HUES48 (cell line): ENCODE measurements at regions not wholly inside any gene's neighbourhood (a gene's known extent, or its start where the extent isn't known, plus 50 kb on each side); places are given as distances from the start of the nearest gene placed in this dataset.

Source experiments
- H3K27ac ChIP-seq: one replicate; pipeline ENCODE4 v1.7.0; 2013; ENCODE audit warnings: low read depth, low read length, inconsistent platforms
- H3K27me3 ChIP-seq: 2 replicates; pipeline ENCODE4 v1.6.1; 2013; ENCODE audit warnings: mild to moderate bottlenecking, low read length; ENCODE audit not compliant: control insufficient read depth, insufficient read depth
- H3K36me3 ChIP-seq: 2 replicates; pipeline ENCODE4 v1.6.1; 2013; ENCODE audit warnings: low read length; ENCODE audit not compliant: control insufficient read depth, insufficient read depth
- H3K4me1 ChIP-seq: 2 replicates; pipeline ENCODE4 v1.6.1; 2013; ENCODE audit warnings: mild to moderate bottlenecking, low read length; ENCODE audit not compliant: control insufficient read depth, insufficient read depth
- H3K4me3 ChIP-seq: 2 replicates; pipeline ENCODE4 v1.5.1; 2013; ENCODE audit warnings: mild to moderate bottlenecking, low read depth, low read length
- H3K9ac ChIP-seq: 2 replicates; pipeline ENCODE4 v1.6.1; 2013; ENCODE audit warnings: mild to moderate bottlenecking, low read depth, low read length, moderate library complexity
- H3K9me3 ChIP-seq: 2 replicates; pipeline ENCODE4 v1.6.1; 2013; ENCODE audit warnings: low read length; ENCODE audit not compliant: control insufficient read depth, insufficient read depth

DNA sequence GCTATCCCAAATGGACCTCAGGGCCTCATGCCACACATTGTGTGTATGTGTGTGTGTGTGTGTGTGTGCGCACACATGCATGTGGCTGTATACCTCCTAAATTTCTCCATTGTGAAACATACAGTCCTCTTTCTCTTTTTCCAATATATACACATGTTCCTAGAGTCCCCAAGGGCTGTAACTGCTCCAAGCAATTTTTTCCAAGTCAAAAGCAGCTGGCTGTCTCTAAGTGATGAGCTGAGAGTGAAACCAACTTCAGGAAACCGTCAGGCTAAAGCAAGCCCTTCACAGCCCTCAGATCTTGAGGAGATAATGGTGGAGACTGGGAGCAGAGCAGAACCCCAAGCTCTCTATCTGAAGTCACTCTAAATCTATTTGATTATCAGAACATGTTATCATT is 496.1 kb upstream of the DIPK2B start:
- no peaks in the 10 kb centered on the region for H3K27me3 ChIP-seq
- no peak overlapping the region for H3K27ac ChIP-seq

DNA sequence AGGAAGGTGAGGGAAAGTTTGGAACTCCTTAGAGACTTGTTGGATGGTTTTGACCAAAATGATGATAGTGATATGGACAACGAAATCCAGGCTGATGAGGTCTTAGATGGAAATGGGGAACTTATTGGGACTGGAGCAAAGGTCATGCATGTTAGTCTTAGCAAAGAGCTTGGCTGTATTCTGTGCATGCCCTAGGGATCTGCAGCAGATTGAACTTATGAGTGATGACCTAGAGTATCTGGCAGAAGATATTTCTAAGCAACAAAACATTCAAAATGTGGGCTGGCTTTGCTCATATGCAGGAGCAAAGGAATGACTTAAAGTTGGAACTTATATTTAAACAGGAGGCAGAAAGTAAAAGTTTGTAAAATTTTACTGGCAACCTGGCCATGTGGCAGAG is 489.3 kb upstream of the DIPK2B start:
- Histone ChIP-seq H3K9ac (no peak overlapping the region), H3K4me1 (no peaks in the 10 kb centered on the region), H3K9me3 (no peaks in the 10 kb centered on the region), H3K27me3 (no peaks in the 10 kb centered on the region), H3K4me3 (no peak overlapping the region), H3K27ac (no peak overlapping the region), H3K36me3 (no peaks in the 10 kb centered on the region)

More for the DNA sequence above, 496.1 kb upstream of the DIPK2B start:
- Histone ChIP-seq H3K9ac (no peak overlapping the region), H3K4me1 (no peaks in the 10 kb centered on the region), H3K36me3 (no peaks in the 10 kb centered on the region), H3K4me3 (no peak overlapping the region), H3K9me3 (no peaks in the 10 kb centered on the region)

DNA sequence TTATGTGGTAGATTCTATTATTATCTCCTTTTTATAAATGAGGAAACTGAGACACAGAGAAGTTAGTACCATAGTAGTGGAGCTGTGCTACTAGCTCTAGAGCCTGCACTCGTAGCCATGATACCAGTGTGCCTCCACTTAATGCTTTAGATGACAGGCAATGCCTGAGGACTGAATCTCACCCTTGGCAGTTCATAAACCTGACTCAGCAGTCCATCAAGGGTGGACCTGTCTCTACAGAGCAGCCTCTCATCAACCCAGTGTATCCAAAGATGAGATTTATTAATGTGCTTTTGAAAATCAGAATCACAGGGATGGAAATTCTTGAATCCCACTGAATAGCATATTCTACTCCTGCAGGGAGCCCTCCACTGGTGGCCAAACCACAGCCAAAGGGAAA is 483.2 kb upstream of the DIPK2B start:
- Histone ChIP-seq H3K9ac (no peak overlapping the region), H3K36me3 (no peaks in the 10 kb centered on the region), H3K4me1 (no peaks in the 10 kb centered on the region), H3K27me3 (no peaks in the 10 kb centered on the region), H3K9me3 (no peaks in the 10 kb centered on the region), H3K27ac (no peak overlapping the region), H3K4me3 (no peak overlapping the region)

DNA sequence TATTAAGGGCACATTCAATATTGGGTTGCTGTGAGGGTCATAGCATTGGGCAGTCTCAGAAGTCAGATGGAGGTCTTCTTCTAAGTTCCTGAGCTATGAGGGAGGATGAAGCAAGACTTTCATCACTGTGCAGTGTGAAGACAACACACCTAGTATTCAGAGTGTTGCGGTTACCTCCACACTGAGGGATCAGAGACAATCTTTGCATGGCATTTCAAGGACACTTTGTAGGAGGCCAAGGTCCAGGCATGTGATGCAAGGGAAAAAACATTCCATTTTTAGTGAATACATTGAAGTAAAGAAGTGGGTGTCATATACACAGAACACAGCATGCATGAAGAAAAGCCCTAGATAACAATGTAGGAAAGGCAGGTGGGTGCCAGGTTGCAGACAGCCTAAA is 481.2 kb upstream of the DIPK2B start:
- no peak overlapping the region for H3K27ac ChIP-seq
- H3K9ac ChIP-seq, result no peak overlapping the region
- no peaks in the 10 kb centered on the region for H3K27me3 ChIP-seq
- H3K4me1 ChIP-seq, result no peaks in the 10 kb centered on the region
- no peak overlapping the region for H3K4me3 ChIP-seq
- H3K9me3 ChIP-seq, result no peaks in the 10 kb centered on the region
- H3K36me3 ChIP-seq, result no peaks in the 10 kb centered on the region

DNA sequence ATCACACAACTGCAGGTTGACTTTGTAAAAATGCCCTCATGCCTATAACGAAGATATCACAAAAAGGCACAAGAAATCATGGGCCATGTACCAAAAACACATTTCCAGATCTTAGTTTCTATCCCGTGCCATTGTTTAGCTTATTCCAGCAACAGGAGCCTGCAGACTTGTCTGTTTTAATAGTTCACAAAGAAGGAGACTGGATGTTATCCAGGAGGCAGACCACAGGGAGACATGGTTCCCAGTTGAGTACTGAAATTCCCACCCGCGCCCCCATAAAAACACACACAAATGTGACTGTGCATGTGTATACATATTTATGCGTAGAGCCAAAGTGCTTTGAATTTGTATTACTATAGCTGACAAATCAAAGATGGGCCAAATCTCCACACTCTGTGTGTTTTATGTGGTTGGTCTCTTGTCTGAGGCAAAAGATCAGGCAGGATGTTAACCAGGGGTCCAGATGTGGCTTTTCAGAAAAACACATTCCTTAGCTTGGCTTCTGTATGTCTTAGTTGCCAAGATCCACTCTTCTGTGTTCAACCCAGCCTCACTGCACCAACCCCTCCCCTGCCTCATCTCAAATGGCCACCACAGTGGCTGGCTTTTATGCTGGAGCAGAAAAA is 469.2 kb upstream of the DIPK2B start:
- no peak overlapping the region for H3K27ac ChIP-seq
- no peaks in the 10 kb centered on the region for H3K27me3 ChIP-seq
- H3K9ac ChIP-seq, result no peak overlapping the region
- no peak overlapping the region for H3K4me3 ChIP-seq
- no peaks in the 10 kb centered on the region for H3K9me3 ChIP-seq
- H3K4me1 ChIP-seq, result no peaks in the 10 kb centered on the region
- no peaks in the 10 kb centered on the region for H3K36me3 ChIP-seq

DNA sequence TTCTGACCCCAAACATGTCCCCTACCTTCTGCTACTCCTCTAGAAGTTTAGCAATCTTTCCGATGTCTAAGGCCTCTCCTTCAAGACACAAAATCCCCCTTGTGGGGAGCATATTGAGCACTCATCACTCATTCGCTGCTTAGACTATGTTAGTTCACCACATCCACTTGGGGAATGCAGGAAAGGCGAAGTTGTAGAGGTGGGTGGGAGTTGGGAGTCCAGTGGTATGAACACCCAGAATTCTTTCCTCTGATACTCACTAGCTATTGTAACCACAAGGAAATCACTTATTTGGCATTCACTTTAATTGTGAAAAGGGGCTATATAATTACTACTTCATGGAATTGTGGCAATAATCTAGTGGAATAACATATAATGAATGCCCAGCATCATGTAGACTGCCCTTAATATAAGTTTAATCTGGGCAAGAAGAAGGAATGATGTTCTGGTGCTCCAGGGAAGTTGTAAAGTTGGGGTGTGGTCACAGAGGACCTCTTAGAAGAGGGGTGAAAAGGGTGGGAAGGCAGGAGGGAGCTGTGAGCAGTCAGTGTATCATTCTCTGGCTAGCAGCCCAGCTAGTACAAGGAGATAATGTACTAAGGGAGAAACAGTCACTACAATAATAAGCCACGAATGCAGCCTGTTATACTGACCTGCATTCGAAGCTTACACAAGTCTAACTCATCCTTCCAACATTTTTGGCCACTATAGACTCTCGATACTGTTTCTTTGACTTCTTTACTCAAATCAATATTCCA is 468.2 kb upstream of the DIPK2B start:
- no peak overlapping the region for H3K9ac ChIP-seq

DNA sequence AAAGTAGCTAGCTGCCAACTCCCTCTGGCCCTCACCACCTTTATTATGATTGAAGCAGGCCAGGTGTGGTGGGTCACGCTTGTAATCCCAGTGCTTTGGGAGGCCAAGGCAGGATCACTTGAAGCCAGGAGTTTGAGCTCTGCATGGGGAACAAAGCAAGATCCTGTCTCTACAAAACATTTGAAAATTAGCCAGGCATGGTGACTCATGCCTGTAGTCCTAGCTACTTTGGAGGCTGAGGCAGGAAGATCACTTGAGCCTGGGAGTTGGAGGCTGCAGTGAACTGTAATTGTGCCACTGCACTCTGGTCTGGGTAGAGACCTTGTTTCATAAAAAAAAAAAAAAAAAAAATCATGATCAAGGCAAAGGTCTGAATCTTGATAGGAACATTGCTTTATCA is 467.0 kb upstream of the DIPK2B start:
- no peak overlapping the region for H3K27ac ChIP-seq

More for the DNA sequence above, 468.2 kb upstream of the DIPK2B start:
- H3K36me3 ChIP-seq, result no peaks in the 10 kb centered on the region
- H3K4me1 ChIP-seq, result no peaks in the 10 kb centered on the region
- no peak overlapping the region for H3K27ac ChIP-seq
- no peaks in the 10 kb centered on the region for H3K9me3 ChIP-seq
- no peak overlapping the region for H3K4me3 ChIP-seq
- H3K27me3 ChIP-seq, result no peaks in the 10 kb centered on the region

DNA sequence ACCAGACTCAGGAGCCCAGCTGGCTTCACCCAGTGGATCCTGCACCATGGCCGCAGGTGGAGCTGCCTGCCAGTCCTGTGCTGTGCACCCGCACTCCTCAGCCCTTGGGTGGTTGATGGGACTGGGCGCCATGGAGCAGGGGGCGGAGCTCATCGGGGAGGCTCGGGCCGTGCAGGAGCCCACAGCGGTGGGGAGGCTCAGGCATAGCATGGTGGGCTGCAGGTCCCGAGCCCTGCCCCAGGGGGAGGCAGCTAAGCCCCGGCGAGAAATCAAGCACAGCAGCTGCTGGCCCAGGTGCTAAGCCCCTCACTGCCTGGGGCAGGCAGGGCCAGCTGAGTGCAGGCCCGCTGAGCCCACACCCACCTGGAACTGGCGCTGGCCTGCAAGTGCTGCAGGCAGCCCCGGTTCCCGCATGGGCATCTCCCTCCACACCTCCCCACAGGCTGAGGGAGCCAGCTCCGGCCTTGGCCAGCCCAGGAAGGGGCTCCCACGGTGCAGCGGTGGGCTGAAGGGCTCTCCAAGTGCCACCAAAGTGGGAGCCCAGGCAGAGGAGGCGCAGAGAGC is 464.1 kb upstream of the DIPK2B start:
- Histone ChIP-seq H3K27me3 (no peaks in the 10 kb centered on the region), H3K9ac (no peak overlapping the region), H3K36me3 (no peaks in the 10 kb centered on the region), H3K9me3 (no peaks in the 10 kb centered on the region), H3K4me1 (no peaks in the 10 kb centered on the region), H3K27ac (no peak overlapping the region), H3K4me3 (no peak overlapping the region)

More for the DNA sequence above, 467.0 kb upstream of the DIPK2B start:
- H3K9ac ChIP-seq, result no peak overlapping the region
- no peaks in the 10 kb centered on the region for H3K9me3 ChIP-seq
- no peaks in the 10 kb centered on the region for H3K36me3 ChIP-seq
- no peaks in the 10 kb centered on the region for H3K4me1 ChIP-seq
- H3K4me3 ChIP-seq, result no peak overlapping the region
- H3K27me3 ChIP-seq, result no peaks in the 10 kb centered on the region

DNA sequence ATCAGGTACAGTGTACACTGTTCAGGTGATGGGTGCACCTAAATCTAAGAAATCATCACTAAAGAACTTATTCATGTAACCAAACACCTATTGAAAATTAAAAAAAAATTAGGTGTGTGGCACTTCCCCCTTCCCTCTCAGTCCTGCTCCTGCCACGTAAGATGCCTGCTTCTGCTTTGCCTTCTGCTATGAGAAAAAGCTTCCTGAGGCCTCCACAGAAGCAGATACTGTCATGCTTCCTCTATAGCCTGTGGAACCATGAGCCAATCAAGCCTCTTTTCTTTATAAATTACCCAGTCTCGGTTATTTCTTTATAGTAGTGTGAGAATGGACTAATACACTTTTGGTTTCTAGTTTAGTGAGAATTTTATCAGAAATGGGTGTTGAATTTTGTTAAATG is 459.8 kb upstream of the DIPK2B start:
- no peak overlapping the region for H3K4me3 ChIP-seq
- no peaks in the 10 kb centered on the region for H3K27me3 ChIP-seq
- H3K4me1 ChIP-seq, result no peaks in the 10 kb centered on the region

DNA sequence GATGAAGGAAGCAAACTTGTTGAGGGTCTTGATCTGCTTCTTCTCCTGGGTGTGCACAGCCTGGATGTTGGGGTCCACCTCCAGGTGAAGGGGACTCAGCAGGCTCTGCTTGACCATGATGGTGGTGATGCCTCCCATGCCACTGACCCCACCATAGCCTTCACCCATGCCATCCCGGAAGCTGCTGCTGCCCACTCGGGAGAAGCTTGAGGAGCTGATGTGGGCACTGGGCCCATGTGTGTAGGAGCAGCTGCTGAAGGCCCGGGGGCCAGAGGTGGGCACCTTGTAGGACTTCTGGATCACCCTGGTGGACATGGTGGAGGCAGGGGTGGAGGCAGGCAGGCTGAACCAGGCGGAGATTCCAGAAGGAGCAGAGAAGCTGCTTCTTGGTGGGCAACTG is 432.7 kb upstream of the DIPK2B start:
- Histone ChIP-seq H3K4me1 (no peaks in the 10 kb centered on the region), H3K4me3 (no peak overlapping the region), H3K9me3 (peaks cover 15% of the 10 kb centered on the region; the same call in 1 of the 2 replicates), H3K27me3 (no peaks in the 10 kb centered on the region), H3K9ac (no peak overlapping the region), H3K36me3 (no peaks in the 10 kb centered on the region), H3K27ac (no peak overlapping the region)

More for the DNA sequence above, 459.8 kb upstream of the DIPK2B start:
- Histone ChIP-seq H3K9ac (no peak overlapping the region), H3K9me3 (peaks cover 10% of the 10 kb centered on the region), H3K27ac (no peak overlapping the region), H3K36me3 (no peaks in the 10 kb centered on the region)

DNA sequence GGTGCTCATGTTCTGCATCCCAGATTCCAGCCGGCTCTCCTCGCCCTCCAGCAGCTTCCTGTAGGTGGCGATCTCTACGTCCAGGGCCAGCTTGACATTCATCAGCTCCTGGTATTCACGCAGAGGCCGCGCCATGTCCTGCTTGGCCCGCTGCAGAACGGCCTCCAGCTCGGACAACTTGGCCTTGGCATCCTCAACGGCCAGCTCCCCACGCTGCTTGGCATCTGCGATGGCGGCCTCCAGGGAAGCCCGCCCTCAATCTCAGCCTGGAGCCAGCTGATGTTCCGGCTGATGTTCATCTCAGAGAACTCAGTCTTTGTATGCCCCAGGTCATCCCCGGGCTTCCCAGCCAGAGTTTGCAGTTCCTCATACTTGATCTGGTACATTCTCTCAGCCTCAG is 431.8 kb upstream of the DIPK2B start:
- no peak overlapping the region for H3K4me3 ChIP-seq
- H3K36me3 ChIP-seq, result no peaks in the 10 kb centered on the region
- H3K9ac ChIP-seq, result no peak overlapping the region
- H3K27me3 ChIP-seq, result no peaks in the 10 kb centered on the region
- H3K9me3 ChIP-seq, result peaks cover 15% of the 10 kb centered on the region; the same call in 1 of the 2 replicates
- H3K4me1 ChIP-seq, result no peaks in the 10 kb centered on the region
- H3K27ac ChIP-seq, result no peak overlapping the region
